Prostate gland (tissue), 2 donors: ENCODE measurements at regions not wholly inside any gene's neighbourhood (a gene's known extent, or its start where the extent isn't known, plus 50 kb on each side); places are given as distances from the start of the nearest gene placed in this dataset.

Experiments used
- POLR2A ChIP-seq: fragments of 450-650 bp; IDR thresholded peaks from one replicate; pipeline ENCODE4 v1.6.1; 2016; ENCODE audit warnings: antibody characterized with exemption, mild to moderate bottlenecking
- TF ChIP-seq, protein P1 (sequence below), 4 experiments: fragments of 200-600 bp in 2 of 4; fragments of 450-650 bp in 2 of 4; sonication (generic) in 2 of 4; IDR thresholded peaks; 1 replicate in 3 of 4; 2 replicates in 1 of 4; pipeline ENCODE4 v1.5.1; 2016 to 2019; ENCODE audit warnings: antibody characterized with exemption in 4 of 4, mild to moderate bottlenecking in 2 of 4, moderate library complexity in 2 of 4

DNA sequence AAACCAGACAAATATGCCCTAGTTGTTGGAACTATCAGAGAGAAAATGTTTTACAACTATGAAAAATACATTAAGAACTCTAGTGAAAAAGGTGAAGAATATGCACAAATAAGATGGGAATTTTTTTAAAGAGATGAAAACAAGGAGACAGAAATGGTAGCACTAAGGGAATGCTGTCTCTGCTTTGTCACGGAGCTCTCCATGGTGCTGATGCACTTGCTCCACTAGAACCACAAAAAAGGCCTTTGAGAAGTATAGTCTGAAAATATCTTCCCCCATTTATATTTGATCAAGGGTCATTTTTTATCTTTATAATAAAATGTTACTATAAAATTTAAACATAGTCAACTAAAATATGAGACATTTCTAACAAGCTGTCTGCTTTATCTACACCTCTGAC is 1655.5 kb upstream of the AGA start:
- no peak for TF ChIP-seq POLR2A
- TF ChIP-seq, protein P1, sequence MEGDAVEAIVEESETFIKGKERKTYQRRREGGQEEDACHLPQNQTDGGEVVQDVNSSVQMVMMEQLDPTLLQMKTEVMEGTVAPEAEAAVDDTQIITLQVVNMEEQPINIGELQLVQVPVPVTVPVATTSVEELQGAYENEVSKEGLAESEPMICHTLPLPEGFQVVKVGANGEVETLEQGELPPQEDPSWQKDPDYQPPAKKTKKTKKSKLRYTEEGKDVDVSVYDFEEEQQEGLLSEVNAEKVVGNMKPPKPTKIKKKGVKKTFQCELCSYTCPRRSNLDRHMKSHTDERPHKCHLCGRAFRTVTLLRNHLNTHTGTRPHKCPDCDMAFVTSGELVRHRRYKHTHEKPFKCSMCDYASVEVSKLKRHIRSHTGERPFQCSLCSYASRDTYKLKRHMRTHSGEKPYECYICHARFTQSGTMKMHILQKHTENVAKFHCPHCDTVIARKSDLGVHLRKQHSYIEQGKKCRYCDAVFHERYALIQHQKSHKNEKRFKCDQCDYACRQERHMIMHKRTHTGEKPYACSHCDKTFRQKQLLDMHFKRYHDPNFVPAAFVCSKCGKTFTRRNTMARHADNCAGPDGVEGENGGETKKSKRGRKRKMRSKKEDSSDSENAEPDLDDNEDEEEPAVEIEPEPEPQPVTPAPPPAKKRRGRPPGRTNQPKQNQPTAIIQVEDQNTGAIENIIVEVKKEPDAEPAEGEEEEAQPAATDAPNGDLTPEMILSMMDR (IDR thresholded peaks at IDR 0.05): no peak
